ENCODE measurements at regions not wholly inside any gene's neighbourhood (a gene's known extent, or its start where the extent isn't known, plus 50 kb on each side); places are given as distances from the start of the nearest gene placed in this dataset.

- no peaks in the 10 kb centered on the region for H3K9me3 Mint-ChIP-seq
- DNase-seq: no peak
- ATAC-seq (ENCODE audit: low read depth): no peak
- H3K36me3 Mint-ChIP-seq (ENCODE audit: low read depth): no peaks in the 10 kb centered on the region
- ChIA-PET CTCF (no interaction called here), POLR2A (interaction anchor here (0.7 kb wide), 1 partner anchor 605 kb away, joined by 3 read pairs; no protein-coding TSS in a partner anchor)
- H3K27ac Mint-ChIP-seq: no peak overlapping the region
- H3K4me1 Mint-ChIP-seq: no peaks in the 10 kb centered on the region
- TF ChIP-seq, protein P1, sequence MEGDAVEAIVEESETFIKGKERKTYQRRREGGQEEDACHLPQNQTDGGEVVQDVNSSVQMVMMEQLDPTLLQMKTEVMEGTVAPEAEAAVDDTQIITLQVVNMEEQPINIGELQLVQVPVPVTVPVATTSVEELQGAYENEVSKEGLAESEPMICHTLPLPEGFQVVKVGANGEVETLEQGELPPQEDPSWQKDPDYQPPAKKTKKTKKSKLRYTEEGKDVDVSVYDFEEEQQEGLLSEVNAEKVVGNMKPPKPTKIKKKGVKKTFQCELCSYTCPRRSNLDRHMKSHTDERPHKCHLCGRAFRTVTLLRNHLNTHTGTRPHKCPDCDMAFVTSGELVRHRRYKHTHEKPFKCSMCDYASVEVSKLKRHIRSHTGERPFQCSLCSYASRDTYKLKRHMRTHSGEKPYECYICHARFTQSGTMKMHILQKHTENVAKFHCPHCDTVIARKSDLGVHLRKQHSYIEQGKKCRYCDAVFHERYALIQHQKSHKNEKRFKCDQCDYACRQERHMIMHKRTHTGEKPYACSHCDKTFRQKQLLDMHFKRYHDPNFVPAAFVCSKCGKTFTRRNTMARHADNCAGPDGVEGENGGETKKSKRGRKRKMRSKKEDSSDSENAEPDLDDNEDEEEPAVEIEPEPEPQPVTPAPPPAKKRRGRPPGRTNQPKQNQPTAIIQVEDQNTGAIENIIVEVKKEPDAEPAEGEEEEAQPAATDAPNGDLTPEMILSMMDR (IDR thresholded peaks at IDR 0.05): no peak
- peaks cover 13% of the 10 kb centered on the region for H3K27me3 Mint-ChIP-seq
- intact Hi-C loops (cut with micrococcal nuclease): no loop called here
- H3K4me3 Mint-ChIP-seq: no peak overlapping the region
Observed at GRCh38 chr5:154568589-154568988, 90.6 kb upstream of the HAND1 start.

GRCh38 chr5:154567155-154567554 is 89.1 kb upstream of the HAND1 start:
- CTCF ChIA-PET: no interaction called here
- ATAC-seq (ENCODE audit: low read depth) (no peak), DNase-seq (no peak)
- H3K36me3 Mint-ChIP-seq (ENCODE audit: low read depth): no peaks in the 10 kb centered on the region
- no peak overlapping the region for H3K4me3 Mint-ChIP-seq
- TF ChIP-seq, protein P1 (IDR thresholded peaks at IDR 0.05): no peak
- peaks cover 18% of the 10 kb centered on the region for H3K27me3 Mint-ChIP-seq
- intact Hi-C loops (cut with micrococcal nuclease): no loop called here
- POLR2A ChIA-PET: no interaction called here
- no peaks in the 10 kb centered on the region for H3K9me3 Mint-ChIP-seq
- H3K4me1 Mint-ChIP-seq: no peaks in the 10 kb centered on the region
- no peak overlapping the region for H3K27ac Mint-ChIP-seq

- H3K27ac Mint-ChIP-seq: no peak overlapping the region
- TF ChIP-seq, protein P1 (IDR thresholded peaks at IDR 0.05): no peak
- ATAC-seq (ENCODE audit: low read depth) (no peak), DNase-seq (no peak)
- POLR2A ChIA-PET: no interaction called here
- H3K9me3 Mint-ChIP-seq: no peaks in the 10 kb centered on the region
- no peak overlapping the region for H3K4me3 Mint-ChIP-seq
- intact Hi-C loops (cut with micrococcal nuclease): no loop called here
- H3K27me3 Mint-ChIP-seq: peaks cover 19% of the 10 kb centered on the region
- no peaks in the 10 kb centered on the region for H3K36me3 Mint-ChIP-seq (ENCODE audit: low read depth)
- H3K4me1 Mint-ChIP-seq: no peaks in the 10 kb centered on the region
- CTCF ChIA-PET: no interaction called here
Observed at GRCh38 chr5:154566146-154566680, 88.2 kb upstream of the HAND1 start.

- no peaks in the 10 kb centered on the region for H3K9me3 Mint-ChIP-seq
- intact Hi-C loops (cut with micrococcal nuclease): no loop called here
- no peak overlapping the region for H3K27ac Mint-ChIP-seq
- no peaks in the 10 kb centered on the region for H3K4me1 Mint-ChIP-seq
- no peak for ATAC-seq (ENCODE audit: low read depth)
- H3K4me3 Mint-ChIP-seq: no peak overlapping the region
- POLR2A ChIA-PET: no interaction called here
- CTCF ChIA-PET: no interaction called here
- DNase-seq: no peak
- TF ChIP-seq, protein P1 (IDR thresholded peaks at IDR 0.05): no peak
- no peaks in the 10 kb centered on the region for H3K36me3 Mint-ChIP-seq (ENCODE audit: low read depth)
- peaks cover 19% of the 10 kb centered on the region for H3K27me3 Mint-ChIP-seq
Observed at GRCh38 chr5:154565123-154565522, 87.1 kb upstream of the HAND1 start.

DNA sequence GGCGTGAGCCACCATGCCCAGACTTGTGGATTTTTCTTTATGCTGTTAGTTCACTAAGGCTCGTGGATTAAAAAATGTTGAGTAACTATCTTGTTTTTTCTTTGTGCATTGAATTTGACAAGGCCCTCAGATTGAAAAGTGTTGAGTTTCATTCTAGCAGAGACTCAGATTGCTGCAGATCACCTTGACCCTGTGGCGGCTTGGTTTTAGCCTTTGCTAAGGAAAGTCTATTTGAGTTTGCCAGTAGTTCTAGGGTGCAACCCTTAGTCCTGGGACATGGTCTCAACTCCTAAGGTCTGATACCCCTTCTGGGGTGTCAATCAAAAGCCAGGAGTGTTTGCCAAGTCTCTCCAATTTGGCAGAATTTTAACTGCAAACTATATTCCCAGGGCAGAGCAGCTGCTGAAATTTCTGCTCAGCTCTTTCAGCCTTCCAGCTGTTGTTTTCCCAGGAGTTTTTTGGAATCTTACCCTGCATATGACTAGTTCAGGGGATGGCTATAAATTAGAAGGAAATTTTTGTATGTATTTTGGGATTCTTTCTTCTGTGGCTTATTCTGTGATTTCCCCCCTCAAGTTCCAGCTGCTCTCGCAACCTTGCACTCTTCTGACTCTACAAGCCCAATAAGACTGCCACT is 84.3 kb upstream of the HAND1 start:
- H3K27ac Mint-ChIP-seq: no peak overlapping the region
- peaks cover 27% of the 10 kb centered on the region for H3K27me3 Mint-ChIP-seq
- H3K4me3 Mint-ChIP-seq: no peak overlapping the region
- intact Hi-C loops (cut with micrococcal nuclease): no loop called here
- no peaks in the 10 kb centered on the region for H3K36me3 Mint-ChIP-seq (ENCODE audit: low read depth)
- TF ChIP-seq, protein P1 (IDR thresholded peaks at IDR 0.05): no peak
- no peaks in the 10 kb centered on the region for H3K4me1 Mint-ChIP-seq
- no peaks in the 10 kb centered on the region for H3K9me3 Mint-ChIP-seq
- CTCF ChIA-PET: no interaction called here
- no peak for DNase-seq
- POLR2A ChIA-PET: no interaction called here
- no peak for ATAC-seq (ENCODE audit: low read depth)

All from activated B cell treated with CpG ODN at 0.5 μM for 24 hours (primary cell).